GM12801 (cell line): ENCODE measurements at regions not wholly inside any gene's neighbourhood (a gene's known extent, or its start where the extent isn't known, plus 50 kb on each side); places are given as distances from the start of the nearest gene placed in this dataset.

Experiments
- CTCF ChIP-seq: IDR thresholded peaks from one replicate; pipeline ENCODE4 v1.5.1; 2011; ENCODE audit warnings: control low read depth; ENCODE audit not compliant: insufficient read length; ENCODE audit errors: extremely low read depth

- no peak for TF ChIP-seq CTCF
Measured at GRCh38 chr2:34627003-34627402, 1027.9 kb upstream of the FAM98A start.

GRCh38 chr2:34604164-34604563 lies 1005.1 kb upstream of the FAM98A start:
- no peak for TF ChIP-seq CTCF

GRCh38 chr2:34602262-34602661 lies 1003.2 kb upstream of the FAM98A start:
- no peak for TF ChIP-seq CTCF

GRCh38 chr2:34601561-34601960 lies 1002.5 kb upstream of the FAM98A start:
- TF ChIP-seq CTCF: no peak

GRCh38 chr2:34578641-34579040 lies 979.5 kb upstream of the FAM98A start:
- TF ChIP-seq CTCF: no peak

- no peak for TF ChIP-seq CTCF
Measured at GRCh38 chr2:34570266-34570872, 971.3 kb upstream of the FAM98A start.

GRCh38 chr2:34567128-34567527 lies 968.0 kb upstream of the FAM98A start:
- no peak for TF ChIP-seq CTCF
